ENCODE measurements at regions not wholly inside any gene's neighbourhood (a gene's known extent, or its start where the extent isn't known, plus 50 kb on each side); places are given as distances from the start of the nearest gene placed in this dataset.

DNA sequence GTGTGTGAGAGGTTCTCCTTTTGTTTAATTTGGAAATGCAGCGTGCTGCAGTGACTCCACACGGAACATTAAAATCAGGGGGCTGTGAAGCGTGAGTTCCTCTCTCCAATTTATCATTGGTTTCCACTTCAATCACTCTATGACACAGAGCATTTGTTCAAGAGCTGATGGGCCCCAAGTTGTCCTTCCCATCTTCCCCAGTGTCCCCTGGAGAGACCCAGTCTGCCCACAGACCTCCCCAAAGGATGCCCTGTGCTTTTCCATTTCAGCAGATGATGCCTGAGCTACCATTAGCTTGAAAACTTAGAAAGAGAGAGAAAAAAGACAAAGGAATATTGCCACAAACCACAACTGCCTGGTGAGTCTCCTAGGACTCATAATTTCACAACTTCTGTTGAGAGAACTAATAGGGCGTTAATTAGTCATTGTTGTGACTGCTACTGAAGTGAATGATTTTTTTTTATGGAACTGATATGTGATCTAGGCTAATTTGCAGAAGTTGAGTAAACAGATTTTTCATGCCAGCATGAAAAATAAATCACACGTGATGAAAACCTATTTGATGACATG lies 772.7 kb downstream of the SEMA5A start:
- DNase-seq (ENCODE audit: low read depth) = no peak
- no peak for TF ChIP-seq CTCF (conservative IDR thresholded peaks at IDR 0.05; ENCODE audit: low read depth, low read length)
- H3K4me3 ChIP-seq (ENCODE audit: low read depth, low read length) = no peak overlapping the region

DNA sequence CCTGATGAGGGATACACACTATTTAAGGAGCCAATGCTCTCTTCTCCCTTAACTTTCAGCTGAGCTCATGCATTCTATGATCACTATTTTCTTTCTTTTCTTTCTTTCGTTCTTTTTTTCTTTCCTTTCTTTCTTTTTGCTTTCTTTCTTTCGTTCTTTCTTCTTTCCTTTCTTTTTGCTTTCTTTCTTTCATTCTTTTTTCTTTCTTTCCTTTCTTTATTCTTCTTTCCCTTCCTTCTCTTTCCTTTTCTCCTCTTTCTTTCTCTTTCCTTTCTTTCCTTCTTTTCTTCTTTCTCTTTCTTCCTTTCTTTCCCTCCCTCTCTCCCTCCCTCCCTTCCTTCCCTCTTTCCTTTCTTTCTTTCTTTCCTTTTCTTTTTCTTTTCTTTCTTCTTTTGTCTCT lies 761.2 kb downstream of the SEMA5A start:
- no peak overlapping the region for H3K4me3 ChIP-seq (ENCODE audit: low read depth, low read length)
- TF ChIP-seq CTCF (conservative IDR thresholded peaks at IDR 0.05; ENCODE audit: low read depth, low read length) = no peak
- DNase-seq (ENCODE audit: low read depth) = no peak

DNA sequence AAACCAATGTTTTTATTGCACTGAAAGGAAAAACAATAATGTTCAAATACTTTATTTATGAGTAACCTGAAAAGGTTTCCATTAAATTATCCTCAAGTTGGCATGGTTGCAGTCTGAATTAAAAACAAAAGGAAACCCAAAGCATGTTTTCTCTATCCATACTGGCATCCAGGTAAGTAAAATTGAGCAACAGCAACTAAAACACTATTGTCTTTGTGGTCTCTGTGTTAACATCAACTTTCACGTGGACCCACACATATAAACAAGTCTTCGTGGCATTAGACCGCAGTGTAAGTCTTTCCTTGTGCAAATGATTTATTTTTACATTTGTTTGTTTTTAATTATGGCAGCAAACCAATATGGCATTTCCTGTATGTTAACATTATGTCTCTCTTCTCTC lies 757.6 kb downstream of the SEMA5A start:
- no peak overlapping the region for H3K4me3 ChIP-seq (ENCODE audit: low read depth, low read length)
- no peak for DNase-seq (ENCODE audit: low read depth)
- TF ChIP-seq CTCF (conservative IDR thresholded peaks at IDR 0.05; ENCODE audit: low read depth, low read length) = no peak

DNA sequence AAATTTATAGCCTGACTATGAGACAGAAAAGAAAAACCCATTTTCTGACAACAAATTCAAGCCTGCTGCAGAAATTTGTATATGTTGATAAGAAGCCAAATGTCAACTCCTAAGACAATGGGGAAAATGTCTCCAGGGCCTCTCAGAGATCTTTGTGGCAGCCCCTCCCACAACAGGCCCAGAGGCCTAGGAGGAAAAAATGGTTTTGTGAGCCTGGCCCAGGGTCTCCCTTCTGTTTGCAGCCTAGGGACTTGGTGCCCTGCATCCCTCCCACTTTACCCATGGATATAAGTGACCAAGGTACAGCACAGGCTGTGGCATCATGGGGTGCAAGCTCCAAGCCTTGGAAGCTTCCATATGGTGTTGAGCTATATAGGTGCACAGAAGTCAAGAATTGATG lies 740.2 kb downstream of the SEMA5A start:
- DNase-seq (ENCODE audit: low read depth) = no peak
- no peak overlapping the region for H3K4me3 ChIP-seq (ENCODE audit: low read depth, low read length)
- no peak for TF ChIP-seq CTCF (conservative IDR thresholded peaks at IDR 0.05; ENCODE audit: low read depth, low read length)

- no peak for TF ChIP-seq CTCF (conservative IDR thresholded peaks at IDR 0.05; ENCODE audit: low read depth, low read length)
- DNase-seq (ENCODE audit: low read depth) = peak; percentile 65
- H3K4me3 ChIP-seq (ENCODE audit: low read depth, low read length) = no peak overlapping the region
Observed at GRCh38 chr5:8807636-8808035, 738.2 kb downstream of the SEMA5A start.

GRCh38 chr5:8811581-8811980 lies 734.3 kb downstream of the SEMA5A start:
- no peak for DNase-seq (ENCODE audit: low read depth)
- TF ChIP-seq CTCF (conservative IDR thresholded peaks at IDR 0.05; ENCODE audit: low read depth, low read length) = no peak
- no peak overlapping the region for H3K4me3 ChIP-seq (ENCODE audit: low read depth, low read length)

GRCh38 chr5:8813180-8813579 lies 732.7 kb downstream of the SEMA5A start:
- no peak overlapping the region for H3K4me3 ChIP-seq (ENCODE audit: low read depth, low read length)
- no peak for DNase-seq (ENCODE audit: low read depth)
- TF ChIP-seq CTCF (conservative IDR thresholded peaks at IDR 0.05; ENCODE audit: low read depth, low read length) = no peak

Measured in choroid plexus epithelial cell (primary cell).